GM04503 (cell line): ENCODE measurements at regions not wholly inside any gene's neighbourhood (a gene's known extent, or its start where the extent isn't known, plus 50 kb on each side); places are given as distances from the start of the nearest gene placed in this dataset.
A peak's percentile ranks its signal among the peaks of the same experiment; 100 is the strongest.
"Not testable (repeated sequence)": the region's sequence is repeated elsewhere in the genome, so short reads cannot be mapped to it uniquely, and the experiment has no call there.

Experiments used
- DNase-seq: peaks from one replicate; pipeline ENCODE4 v3.0.0-alpha.2; 2012; ENCODE audit warnings: low read depth

GRCh38 chr7:29701540-29701939 lies 104.8 kb upstream of the WIPF3 start:
- DNase-seq = not testable (repeated sequence)

GRCh38 chr7:29703830-29704229 lies 102.5 kb upstream of the WIPF3 start:
- DNase-seq = not testable (repeated sequence)

GRCh38 chr7:29709002-29709401 lies 97.3 kb upstream of the WIPF3 start:
- not testable (repeated sequence) for DNase-seq

GRCh38 chr7:29723127-29723526 lies 83.2 kb upstream of the WIPF3 start:
- peak; percentile 87 for DNase-seq

- DNase-seq = no peak
These were observed 82.7 kb upstream of the WIPF3 start for GRCh38 chr7:29723599-29723998.

GRCh38 chr7:29729534-29730165 lies 76.7 kb upstream of the WIPF3 start:
- not testable (repeated sequence) for DNase-seq

GRCh38 chr7:29734246-29734731 lies 72.0 kb upstream of the WIPF3 start:
- no peak for DNase-seq

- DNase-seq = not testable (repeated sequence)
These were observed 58.6 kb upstream of the WIPF3 start for GRCh38 chr7:29747645-29748245.

GRCh38 chr7:29748286-29749099 lies 57.8 kb upstream of the WIPF3 start:
- DNase-seq = no peak

- no peak for DNase-seq
These were observed 56.5 kb upstream of the WIPF3 start for GRCh38 chr7:29749701-29750321.

GRCh38 chr7:29750373-29750940 lies 55.9 kb upstream of the WIPF3 start:
- not testable (repeated sequence) for DNase-seq

GRCh38 chr7:29751012-29751411 lies 55.3 kb upstream of the WIPF3 start:
- not testable (repeated sequence) for DNase-seq

- DNase-seq = no peak
These were observed 51.3 kb upstream of the WIPF3 start for GRCh38 chr7:29754874-29755490.
